ENCODE measurements at regions not wholly inside any gene's neighbourhood (a gene's known extent, or its start where the extent isn't known, plus 50 kb on each side); places are given as distances from the start of the nearest gene placed in this dataset.

- TF ChIP-seq PATZ1 (CRISPR knock-in tag; IDR thresholded peaks at IDR 0.05; ENCODE audit: borderline replicate concordance) (no peak), ZFP30 (CRISPR knock-in tag; IDR thresholded peaks at IDR 0.05) (no peak), CREB5 (CRISPR knock-in tag; IDR thresholded peaks at IDR 0.05; ENCODE audit: low read depth) (no peak), BACH2 (CRISPR knock-in tag; IDR thresholded peaks at IDR 0.05; ENCODE audit: borderline replicate concordance) (no peak), CSDC2 (CRISPR knock-in tag; IDR thresholded peaks at IDR 0.05) (no peak), ZNF70 (CRISPR knock-in tag; IDR thresholded peaks at IDR 0.05) (no peak)
Observed at GRCh38 chr9:90948156-90948555, 146.5 kb downstream of the SYK start.
